ENCODE measurements at regions not wholly inside any gene's neighbourhood (a gene's known extent, or its start where the extent isn't known, plus 50 kb on each side); places are given as distances from the start of the nearest gene placed in this dataset.

GRCh38 chr7:121525155-121525819 is 129.2 kb upstream of the FAM3C start:
- TF ChIP-seq POLR2AphosphoS5 (IDR thresholded peaks at IDR 0.05; ENCODE audit: borderline replicate concordance, low read depth, low read length) (no peak), EZH2 (IDR thresholded peaks at IDR 0.05) (no peak)

All from SK-N-MC (cell line).